Neural progenitor cell (in vitro differentiated cells): ENCODE measurements at regions not wholly inside any gene's neighbourhood (a gene's known extent, or its start where the extent isn't known, plus 50 kb on each side); places are given as distances from the start of the nearest gene placed in this dataset.

Experiments
- DNase-seq: peaks from one replicate; pipeline ENCODE4 v3.0.0-alpha.2; 2016; ENCODE audit warnings: low spot score
- H2AFZ ChIP-seq: fragments of 200-600 bp; sonication (generic); replicated peaks from 2 replicates; pipeline ENCODE4 v1.6.1; 2016; ENCODE audit warnings: antibody characterized with exemption
- H3F3A ChIP-seq: fragments of 200-600 bp; sonication (generic); 2 replicates; pipeline ENCODE4 v1.6.1; 2016; ENCODE audit warnings: antibody characterized with exemption, low read depth
- H3K27ac ChIP-seq: fragments of 200-600 bp; sonication (generic); 2 replicates; pipeline ENCODE4 v1.5.1; 2016; ENCODE audit warnings: mild to moderate bottlenecking
- H3K27me3 ChIP-seq: fragments of 200-600 bp; sonication (generic); 2 replicates; pipeline ENCODE4 v1.6.1; 2016; ENCODE audit warnings: mild to moderate bottlenecking, moderate library complexity
- H3K36me3 ChIP-seq: fragments of 200-600 bp; sonication (generic); 2 replicates; pipeline ENCODE4 v1.5.1; 2016
- H3K4me1 ChIP-seq: fragments of 200-600 bp; sonication (generic); 2 replicates; pipeline ENCODE4 v1.6.1; 2016; ENCODE audit warnings: mixed run types
- H3K4me2 ChIP-seq: fragments of 200-600 bp; sonication (generic); 2 replicates; pipeline ENCODE4 v1.6.1; 2016
- H3K4me3 ChIP-seq: fragments of 200-600 bp; sonication (generic); 2 replicates; pipeline ENCODE4 v1.5.1; 2016
- H3K79me2 ChIP-seq: fragments of 200-600 bp; sonication (generic); 2 replicates; pipeline ENCODE4 v1.6.1; 2016; ENCODE audit warnings: low read depth
- H3K9ac ChIP-seq: fragments of 200-600 bp; sonication (generic); 2 replicates; pipeline ENCODE4 v1.6.1; 2016
- H3K9me3 ChIP-seq: fragments of 200-600 bp; sonication (generic); 2 replicates; pipeline ENCODE4 v1.5.1; 2016; ENCODE audit warnings: low read depth
- H4K20me1 ChIP-seq: fragments of 200-600 bp; sonication (generic); 2 replicates; pipeline ENCODE4 v1.6.1; 2016; ENCODE audit warnings: low read depth
- H3K27ac Mint-ChIP-seq: 3 replicates; pipeline ENCODE4 v1.8.0; 2021; ENCODE audit warnings: mixed read lengths
- H3K27me3 Mint-ChIP-seq: 2 replicates; pipeline ENCODE4 v1.8.0; 2022; ENCODE audit warnings: low read depth, mild to moderate bottlenecking, inconsistent platforms, moderate library complexity, mixed read lengths; ENCODE audit not compliant: insufficient read depth
- H3K36me3 Mint-ChIP-seq: 3 replicates; pipeline ENCODE4 v1.8.0; 2021; ENCODE audit warnings: mixed read lengths
- H3K4me1 Mint-ChIP-seq: 3 replicates; pipeline ENCODE4 v1.8.0; 2021; ENCODE audit warnings: mixed read lengths
- H3K4me3 Mint-ChIP-seq: 3 replicates; pipeline ENCODE4 v1.8.0; 2021; ENCODE audit warnings: mild to moderate bottlenecking, moderate library complexity, mixed read lengths
- H3K9me3 Mint-ChIP-seq: 3 replicates; pipeline ENCODE4 v1.8.0; 2020; ENCODE audit warnings: mixed read lengths
- CTCF ChIP-seq: fragments of 200-600 bp; sonication (generic); IDR thresholded peaks from 2 replicates; pipeline ENCODE4 v1.5.1; 2017; ENCODE audit warnings: antibody characterized with exemption, mild to moderate bottlenecking
- EZH2 ChIP-seq: fragments of 200-600 bp; sonication (generic); IDR thresholded peaks from 2 replicates; pipeline ENCODE4 v1.6.1; 2017; ENCODE audit warnings: antibody characterized with exemption, mild to moderate bottlenecking, moderate library complexity
- EZH2phosphoT487 ChIP-seq: fragments of 200-600 bp; sonication (generic); IDR thresholded peaks from 2 replicates; pipeline ENCODE4 v1.6.1; 2017; ENCODE audit warnings: antibody characterized with exemption

GRCh38 chr5:24073107-24073506, 565.7 kb downstream of the PRDM9 start:
- Histone ChIP-seq H3K9me3 (no peaks in the 10 kb centered on the region), H3K27me3 (no peaks in the 10 kb centered on the region), H3F3A (no peaks in the 10 kb centered on the region), H3K4me2 (no peak overlapping the region), H2AFZ (no peak overlapping the region), H3K4me1 (no peaks in the 10 kb centered on the region), H3K27ac (no peak overlapping the region), H4K20me1 (no peaks in the 10 kb centered on the region), H3K9ac (no peak overlapping the region), H3K4me3 (no peak overlapping the region), H3K79me2 (no peaks in the 10 kb centered on the region), H3K36me3 (no peaks in the 10 kb centered on the region)
- H3K27me3 Mint-ChIP-seq = no peaks in the 10 kb centered on the region
- no peaks in the 10 kb centered on the region for H3K36me3 Mint-ChIP-seq
- TF ChIP-seq EZH2phosphoT487 = no peak
- H3K4me1 Mint-ChIP-seq = no peaks in the 10 kb centered on the region
- H3K9me3 Mint-ChIP-seq = no peaks in the 10 kb centered on the region
- H3K27ac Mint-ChIP-seq = no peak overlapping the region
- no peak overlapping the region for H3K4me3 Mint-ChIP-seq
- DNase-seq = no peak

- Histone ChIP-seq H3K27me3 (no peaks in the 10 kb centered on the region), H2AFZ (no peak overlapping the region), H3K36me3 (no peaks in the 10 kb centered on the region), H3K4me3 (no peak overlapping the region), H3K4me1 (no peaks in the 10 kb centered on the region), H3K9ac (no peak overlapping the region), H3F3A (no peaks in the 10 kb centered on the region), H3K4me2 (no peak overlapping the region), H3K27ac (no peak overlapping the region), H3K79me2 (no peaks in the 10 kb centered on the region), H4K20me1 (no peaks in the 10 kb centered on the region), H3K9me3 (no peaks in the 10 kb centered on the region)
- H3K27ac Mint-ChIP-seq = no peak overlapping the region
- no peaks in the 10 kb centered on the region for H3K27me3 Mint-ChIP-seq
- H3K9me3 Mint-ChIP-seq = no peaks in the 10 kb centered on the region
- no peaks in the 10 kb centered on the region for H3K4me1 Mint-ChIP-seq
- no peaks in the 10 kb centered on the region for H3K36me3 Mint-ChIP-seq
- TF ChIP-seq CTCF = no peak
- TF ChIP-seq EZH2 = no peak
- no peak for TF ChIP-seq EZH2phosphoT487
- no peak overlapping the region for H3K4me3 Mint-ChIP-seq
- DNase-seq = no peak
Observed at GRCh38 chr5:24080046-24080445, 564.7 kb downstream of the CDH10 start.

GRCh38 chr5:24094081-24094679, 550.6 kb downstream of the CDH10 start:
- H3K4me1 Mint-ChIP-seq = peaks cover 3% of the 10 kb centered on the region

More at GRCh38 chr5:24094081-24094679, 550.6 kb downstream of the CDH10 start:
- Histone ChIP-seq H2AFZ (no peak overlapping the region), H3K27ac (no peak overlapping the region), H3K9me3 (no peaks in the 10 kb centered on the region), H3K4me3 (no peak overlapping the region), H3K36me3 (no peaks in the 10 kb centered on the region), H3K79me2 (no peaks in the 10 kb centered on the region), H4K20me1 (no peaks in the 10 kb centered on the region), H3K4me2 (no peak overlapping the region), H3K9ac (no peak overlapping the region), H3F3A (no peaks in the 10 kb centered on the region), H3K4me1 (no peaks in the 10 kb centered on the region), H3K27me3 (no peaks in the 10 kb centered on the region)
- no peak overlapping the region for H3K4me3 Mint-ChIP-seq
- DNase-seq = peak; percentile 33
- no peaks in the 10 kb centered on the region for H3K27me3 Mint-ChIP-seq
- H3K36me3 Mint-ChIP-seq = no peaks in the 10 kb centered on the region
- H3K9me3 Mint-ChIP-seq = no peaks in the 10 kb centered on the region
- H3K27ac Mint-ChIP-seq = no peak overlapping the region
- TF ChIP-seq CTCF = no peak
- no peak for TF ChIP-seq EZH2phosphoT487
- no peak for TF ChIP-seq EZH2
